GM18861 (cell line): ENCODE measurements at regions not wholly inside any gene's neighbourhood (a gene's known extent, or its start where the extent isn't known, plus 50 kb on each side); places are given as distances from the start of the nearest gene placed in this dataset.

Experiments
- ATAC-seq: cut with Tn5 transposase; IDR thresholded peaks from one replicate; pipeline ENCODE4 v1.9.1; 2021; ENCODE audit not compliant: unreplicated experiment

- ATAC-seq = no peak
These were observed 219.3 kb upstream of the PREP start for GRCh38 chr6:105622226-105622625.

GRCh38 chr6:105621564-105622175, 218.8 kb upstream of the PREP start:
- ATAC-seq = no peak

GRCh38 chr6:105620878-105621277, 218.0 kb upstream of the PREP start:
- ATAC-seq = no peak

GRCh38 chr6:105619971-105620741, 217.3 kb upstream of the PREP start:
- ATAC-seq = no peak

GRCh38 chr6:105618247-105618646, 215.4 kb upstream of the PREP start:
- ATAC-seq = no peak

GRCh38 chr6:105616521-105616920, 213.6 kb upstream of the PREP start:
- ATAC-seq = no peak

- ATAC-seq = no peak
These were observed 208.7 kb upstream of the PREP start for GRCh38 chr6:105611606-105612005.

GRCh38 chr6:105609375-105609991, 206.6 kb upstream of the PREP start:
- ATAC-seq = no peak

GRCh38 chr6:105608711-105609374, 206.0 kb upstream of the PREP start:
- no peak for ATAC-seq

GRCh38 chr6:105607636-105608621, 205.0 kb upstream of the PREP start:
- ATAC-seq = no peak

- no peak for ATAC-seq
These were observed 204.1 kb upstream of the PREP start for GRCh38 chr6:105606831-105607463.

- no peak for ATAC-seq
These were observed 201.7 kb upstream of the PREP start for GRCh38 chr6:105604587-105604884.

- no peak for ATAC-seq
These were observed 201.1 kb upstream of the PREP start for GRCh38 chr6:105603788-105604586.

- peak; percentile 67 for ATAC-seq
These were observed 198.8 kb upstream of the PREP start for GRCh38 chr6:105601541-105602236.

GRCh38 chr6:105600336-105601260, 197.7 kb upstream of the PREP start:
- ATAC-seq = no peak

- ATAC-seq = no peak
These were observed 195.4 kb upstream of the PREP start for GRCh38 chr6:105598264-105598663.

GRCh38 chr6:105596284-105596755, 193.4 kb upstream of the PREP start:
- no peak for ATAC-seq

- ATAC-seq = no peak
These were observed 192.9 kb upstream of the PREP start for GRCh38 chr6:105595829-105596228.
